Epidermal melanocyte (primary cell): ENCODE measurements at regions not wholly inside any gene's neighbourhood (a gene's known extent, or its start where the extent isn't known, plus 50 kb on each side); places are given as distances from the start of the nearest gene placed in this dataset.
"Not testable (repeated sequence)": the region's sequence is repeated elsewhere in the genome, so short reads cannot be mapped to it uniquely, and the experiment has no call there.

ENCODE experiments used
- DNase-seq: peaks from one replicate; pipeline ENCODE4 v3.0.0; 2011; ENCODE audit warnings: low spot score; ENCODE audit not compliant: insufficient read length

DNA sequence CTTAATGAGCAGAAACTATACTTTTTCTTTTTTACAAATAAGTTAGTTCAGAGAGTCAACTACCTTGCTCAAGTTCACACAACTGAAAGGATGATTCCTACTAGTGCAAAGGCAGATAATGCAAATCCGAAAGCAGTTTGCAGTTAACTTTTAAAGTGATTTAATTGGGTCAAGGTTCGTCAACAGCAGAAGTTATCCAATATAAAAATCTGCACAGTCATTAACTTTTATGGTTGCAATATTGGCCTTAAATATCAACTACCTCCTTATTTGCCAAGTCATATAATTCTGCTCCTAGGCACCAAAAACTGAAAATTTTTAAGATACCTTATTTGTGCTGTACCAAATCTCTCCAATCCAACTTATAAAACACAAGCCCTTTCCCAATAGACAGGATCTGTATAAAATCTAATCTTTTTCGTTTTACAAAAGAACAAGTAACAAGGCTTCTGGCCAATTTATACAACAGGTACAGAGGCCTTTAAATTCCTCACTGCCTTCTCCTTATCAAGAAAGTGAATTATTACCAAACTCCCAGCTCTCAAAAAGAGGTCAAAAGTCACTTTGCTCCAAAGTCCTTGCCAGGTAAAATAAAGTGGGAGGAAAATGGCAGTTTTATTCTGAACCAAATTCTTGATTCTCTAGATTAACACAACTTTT lies 416.6 kb upstream of the NECTIN3 start:
- no peak for DNase-seq

GRCh38 chr3:110656394-110657025 lies 415.1 kb upstream of the NECTIN3 start:
- DNase-seq = no peak

GRCh38 chr3:110664148-110664547 lies 407.5 kb upstream of the NECTIN3 start:
- no peak for DNase-seq

GRCh38 chr3:110666495-110666894 lies 405.1 kb upstream of the NECTIN3 start:
- no peak for DNase-seq

- DNase-seq = no peak
These were observed 404.4 kb upstream of the NECTIN3 start for GRCh38 chr3:110667216-110667615.

GRCh38 chr3:110670407-110670806 lies 401.2 kb upstream of the NECTIN3 start:
- DNase-seq = no peak

DNA sequence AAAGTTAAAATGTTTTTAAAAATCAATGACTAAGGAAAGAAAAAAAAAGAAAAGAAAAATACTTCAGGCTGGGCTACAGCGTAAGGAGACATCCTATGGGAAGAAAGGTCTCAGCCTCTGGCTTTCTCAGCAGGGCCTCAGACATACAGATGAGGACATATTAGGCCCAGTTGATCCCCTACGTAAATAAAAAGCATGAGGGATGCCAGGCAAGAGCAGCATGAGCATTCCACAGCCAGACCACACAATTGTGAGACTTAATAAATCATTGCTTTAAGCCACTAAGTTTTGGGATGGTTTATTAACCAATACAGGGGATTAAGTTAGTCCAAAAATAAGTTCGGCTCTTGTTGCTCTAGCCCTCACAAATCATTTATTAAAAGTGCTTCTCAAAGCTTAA lies 394.1 kb upstream of the NECTIN3 start:
- DNase-seq = no peak

DNA sequence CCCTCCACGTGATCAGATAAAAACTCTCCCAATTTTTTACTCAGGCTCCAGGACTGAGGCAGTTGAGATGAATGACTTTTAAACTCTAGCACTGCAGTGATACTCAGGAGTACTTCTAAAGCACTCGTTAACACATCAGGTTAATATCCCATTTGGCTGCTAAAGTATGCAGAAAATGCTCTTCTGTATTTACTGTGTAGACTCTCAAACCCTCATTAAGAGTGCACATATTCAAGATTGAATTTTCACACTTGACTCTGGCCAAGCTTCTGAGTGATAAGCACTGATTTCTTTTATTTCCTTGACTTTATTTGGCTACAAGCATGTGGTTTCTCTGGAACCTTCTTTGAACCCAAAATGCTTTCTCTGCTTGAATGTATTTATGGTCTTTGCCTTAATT lies 392.3 kb upstream of the NECTIN3 start:
- no peak for DNase-seq

DNA sequence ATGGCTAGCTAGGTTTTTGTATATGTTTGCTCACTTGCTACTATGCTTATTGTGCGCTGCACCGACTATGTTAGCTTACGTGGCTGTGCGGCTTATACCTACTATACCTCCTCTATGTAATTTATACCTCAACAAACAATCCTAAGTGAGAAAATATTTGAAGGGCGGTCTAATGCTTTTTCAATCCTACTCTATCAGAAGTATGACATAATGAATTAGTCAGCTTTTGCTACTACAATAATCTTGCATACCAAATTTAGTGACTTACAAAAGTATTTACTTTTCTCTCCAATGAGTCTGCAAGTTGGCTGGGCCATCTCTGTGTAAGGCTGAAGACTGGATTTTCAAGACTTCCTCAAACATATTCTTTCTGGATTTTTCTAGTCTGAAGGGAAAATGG lies 391.2 kb upstream of the NECTIN3 start:
- no peak for DNase-seq

DNA sequence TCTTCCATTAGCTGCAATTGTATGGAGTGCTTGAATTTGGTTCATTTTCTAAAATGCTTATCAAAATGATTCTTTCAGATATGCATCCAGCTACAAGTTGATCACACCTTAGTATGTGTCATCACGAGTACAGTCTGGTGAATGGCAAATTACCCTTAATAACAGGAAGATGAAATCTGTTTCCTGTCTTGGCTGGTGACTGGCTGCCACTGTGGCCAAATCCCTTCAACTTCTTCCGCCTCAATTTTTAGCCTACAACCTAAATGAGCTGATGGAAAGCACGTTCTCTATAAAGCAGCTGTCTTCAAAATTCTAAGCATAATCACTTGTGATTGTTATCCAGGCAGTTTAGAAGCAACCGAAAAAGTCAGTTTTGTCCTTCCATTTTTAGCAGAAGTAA lies 387.1 kb upstream of the NECTIN3 start:
- DNase-seq = no peak

- no peak for DNase-seq
These were observed 386.0 kb upstream of the NECTIN3 start for GRCh38 chr3:110685630-110686029.

DNA sequence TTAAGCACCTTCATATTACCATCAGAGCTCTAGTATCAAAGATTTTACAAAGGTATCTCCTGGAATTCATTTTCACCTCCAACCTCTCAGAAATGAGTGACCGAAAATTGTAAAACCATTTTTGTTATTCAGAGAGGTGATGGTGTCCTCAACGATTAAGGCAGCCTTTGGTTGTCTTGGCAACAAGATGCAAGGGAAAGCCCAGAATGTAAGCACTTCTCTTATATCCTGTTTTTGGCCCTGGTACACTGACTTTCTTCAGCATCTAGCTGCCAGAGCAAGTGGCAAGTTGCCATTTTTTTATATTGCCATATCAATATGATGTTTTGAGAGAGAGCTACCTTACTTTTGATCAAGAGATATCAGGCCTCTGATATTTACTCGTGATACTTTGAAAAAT lies 384.9 kb upstream of the NECTIN3 start:
- DNase-seq = no peak

- no peak for DNase-seq
These were observed 384.5 kb upstream of the NECTIN3 start for GRCh38 chr3:110687138-110687537.

DNA sequence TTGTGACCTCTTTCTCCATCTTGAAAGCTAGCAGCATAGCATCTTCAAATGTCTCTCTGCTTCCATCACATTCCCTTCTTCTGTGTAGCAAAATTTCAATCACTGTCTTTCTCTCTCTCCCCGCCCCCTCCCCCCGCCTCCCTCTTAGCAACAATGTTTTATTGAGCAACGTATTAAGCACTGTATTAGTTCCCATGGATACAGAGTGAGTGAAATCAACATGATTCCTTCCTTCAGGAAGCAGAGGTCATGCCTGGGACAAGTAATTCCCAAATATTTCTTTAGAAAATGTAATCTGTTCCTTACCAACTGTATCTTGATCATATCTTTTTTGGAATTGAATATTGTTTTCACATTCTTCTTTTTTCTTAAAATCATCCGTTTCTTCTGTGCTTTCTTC lies 373.7 kb upstream of the NECTIN3 start:
- no peak for DNase-seq

GRCh38 chr3:110704332-110704731 lies 367.3 kb upstream of the NECTIN3 start:
- not testable (repeated sequence) for DNase-seq

DNA sequence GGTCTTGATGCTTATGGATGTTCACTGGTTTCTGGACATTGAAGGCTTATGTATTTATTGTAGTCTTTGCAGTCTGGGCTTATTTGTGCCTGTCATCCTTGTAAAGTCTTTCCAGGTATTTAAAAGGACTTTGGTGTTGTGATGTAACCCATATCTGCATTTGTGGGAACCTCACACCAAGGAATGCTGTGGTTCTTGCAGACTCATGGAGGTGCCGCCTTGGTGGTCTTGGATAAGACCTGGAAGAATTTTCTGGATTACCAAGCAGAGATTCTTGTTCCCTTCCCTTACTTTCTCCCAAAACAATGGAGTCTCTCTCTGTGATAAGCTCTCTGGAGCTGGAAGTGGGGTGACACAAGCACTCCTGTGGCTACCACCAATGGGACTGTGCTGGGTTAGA lies 363.5 kb upstream of the NECTIN3 start:
- no peak for DNase-seq

- DNase-seq = no peak
These were observed 361.5 kb upstream of the NECTIN3 start for GRCh38 chr3:110710156-110710555.

DNA sequence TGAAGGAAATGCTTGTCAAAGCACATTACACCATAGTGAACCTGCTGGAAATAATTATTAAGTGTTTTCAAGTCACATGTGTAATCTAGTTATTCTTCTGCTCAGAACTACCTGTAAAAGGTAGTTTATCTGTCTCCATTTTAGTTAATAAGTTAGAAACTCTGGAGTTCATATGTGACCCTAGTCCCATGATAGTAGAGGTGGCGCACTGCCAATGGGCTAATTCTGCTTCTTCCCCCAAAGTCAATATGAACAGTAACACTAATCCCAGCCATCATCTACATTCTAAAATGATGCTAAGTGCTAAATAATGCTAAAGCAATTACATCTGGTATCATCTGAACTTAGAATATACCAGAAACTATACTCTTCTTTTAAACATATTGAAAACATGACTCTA lies 361.0 kb upstream of the NECTIN3 start:
- no peak for DNase-seq

DNA sequence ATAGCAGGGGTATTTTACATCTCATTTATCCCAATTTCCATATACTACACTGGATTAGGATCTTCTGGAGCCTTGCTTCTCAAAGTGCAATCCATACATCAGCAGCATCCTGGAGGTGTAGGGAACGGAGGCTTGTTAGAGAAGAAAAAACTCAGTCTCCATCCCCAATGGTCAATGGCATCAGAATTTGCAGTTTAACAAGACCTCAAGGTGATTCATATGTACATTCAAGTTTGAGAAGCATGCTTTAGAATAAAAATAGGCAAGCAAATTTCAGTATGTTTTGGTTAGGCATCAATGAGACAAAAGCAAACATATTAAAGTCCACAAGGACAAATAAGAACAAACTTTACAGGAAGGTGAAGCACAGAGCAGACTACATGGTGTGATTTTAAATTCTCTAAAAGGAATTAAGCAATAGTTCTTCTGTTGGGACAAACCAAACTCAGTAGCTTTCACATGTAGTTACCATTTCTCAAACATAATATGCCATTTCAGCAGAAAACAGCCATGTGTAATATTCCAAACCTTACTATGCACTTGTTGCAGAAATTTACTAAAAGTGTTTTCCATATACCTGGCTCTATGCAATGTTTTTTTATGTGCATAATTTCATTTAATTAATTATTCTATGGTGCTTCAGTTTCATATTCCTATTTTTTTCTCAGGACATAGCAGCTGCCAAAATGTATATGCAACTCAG lies 360.3 kb upstream of the NECTIN3 start:
- DNase-seq = no peak

DNA sequence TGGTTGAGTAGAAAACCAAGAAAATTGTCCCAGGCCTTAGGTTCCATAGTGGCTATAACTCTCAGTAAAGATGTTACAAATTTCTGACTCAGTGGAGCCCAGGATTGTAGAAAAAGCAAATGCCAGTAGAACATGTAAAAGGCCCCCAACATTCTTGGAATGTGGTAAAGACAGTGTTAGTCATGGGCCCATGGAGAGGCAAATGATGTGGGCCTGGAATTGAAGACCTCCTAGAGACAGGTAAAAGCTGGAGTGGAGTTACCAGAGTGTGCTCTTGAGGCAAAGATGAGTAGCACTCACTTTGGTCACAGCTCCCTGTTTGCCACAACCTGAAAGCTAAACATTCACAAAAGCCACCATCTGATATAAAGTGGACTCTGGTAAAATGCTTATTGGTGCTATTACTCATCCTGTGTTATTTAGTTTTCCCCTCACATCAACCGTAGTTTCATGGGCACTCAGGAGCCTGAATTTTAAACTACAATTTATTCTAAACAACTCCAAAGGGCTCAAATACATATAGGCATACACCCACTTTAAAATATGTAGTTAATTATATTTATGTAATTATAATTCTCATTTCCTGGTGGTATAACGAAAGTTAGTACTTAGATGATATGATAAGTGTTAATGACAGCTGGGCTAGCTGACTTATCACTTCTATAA lies 359.6 kb upstream of the NECTIN3 start:
- DNase-seq = no peak

DNA sequence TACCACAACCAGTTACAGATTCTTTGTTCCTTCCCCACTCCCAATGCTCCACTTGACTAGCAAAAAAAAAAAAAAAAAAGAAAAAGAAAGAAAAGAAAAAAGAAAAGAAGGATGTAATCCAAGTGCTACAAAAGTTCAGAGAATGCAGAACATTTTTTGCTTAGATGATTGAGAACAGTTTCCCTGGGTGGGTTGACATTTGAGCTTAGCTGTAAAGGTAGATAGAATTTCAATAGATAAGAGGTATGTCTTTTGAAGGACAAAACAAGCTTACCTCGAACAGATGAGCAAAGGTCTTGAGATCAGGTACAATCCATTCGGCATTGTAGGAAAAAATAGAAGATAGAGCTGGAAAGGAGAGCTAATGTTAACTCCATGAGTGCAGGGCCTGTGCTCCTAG lies 344.6 kb upstream of the NECTIN3 start:
- DNase-seq = no peak

GRCh38 chr3:110731148-110731547 lies 340.5 kb upstream of the NECTIN3 start:
- no peak for DNase-seq
